ENCODE measurements at regions not wholly inside any gene's neighbourhood (a gene's known extent, or its start where the extent isn't known, plus 50 kb on each side); places are given as distances from the start of the nearest gene placed in this dataset.
A peak's percentile ranks its signal among the peaks of the same experiment; 100 is the strongest.

GRCh38 chr11:103662880-103663279, 373.6 kb upstream of the DDI1 start:
- DNase-seq (ENCODE audit: low read depth) = no peak

- DNase-seq (ENCODE audit: low read depth) = no peak
Measured at GRCh38 chr11:103668859-103669258, 367.6 kb upstream of the DDI1 start.

- no peak for DNase-seq (ENCODE audit: low read depth)
Measured at GRCh38 chr11:103671143-103671651, 365.2 kb upstream of the DDI1 start.

DNA sequence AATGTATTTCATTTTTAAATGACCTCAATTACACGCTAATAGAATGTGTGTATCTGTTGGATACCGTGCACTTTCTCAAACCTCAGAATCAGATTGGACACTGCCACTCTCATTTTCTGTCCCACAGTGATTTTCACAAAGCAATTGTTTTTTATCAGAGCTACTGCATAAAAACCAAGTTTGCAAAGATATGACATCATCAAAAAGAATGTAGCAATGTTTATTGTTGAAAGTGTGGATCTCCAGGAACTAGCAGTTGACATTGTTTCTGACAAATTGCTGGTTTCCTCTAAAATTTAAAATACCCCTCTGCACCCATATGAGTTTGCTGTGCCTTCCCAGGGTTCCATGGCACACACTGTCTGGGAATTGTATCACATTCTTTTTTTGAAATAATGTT, 362.7 kb upstream of the DDI1 start:
- peak; percentile 68 for DNase-seq (ENCODE audit: low read depth)

- peak; percentile 45 for DNase-seq (ENCODE audit: low read depth)
Measured at GRCh38 chr11:103676413-103676812, 360.0 kb upstream of the DDI1 start.

GRCh38 chr11:103680826-103681225, 355.6 kb upstream of the DDI1 start:
- DNase-seq (ENCODE audit: low read depth) = no peak

DNA sequence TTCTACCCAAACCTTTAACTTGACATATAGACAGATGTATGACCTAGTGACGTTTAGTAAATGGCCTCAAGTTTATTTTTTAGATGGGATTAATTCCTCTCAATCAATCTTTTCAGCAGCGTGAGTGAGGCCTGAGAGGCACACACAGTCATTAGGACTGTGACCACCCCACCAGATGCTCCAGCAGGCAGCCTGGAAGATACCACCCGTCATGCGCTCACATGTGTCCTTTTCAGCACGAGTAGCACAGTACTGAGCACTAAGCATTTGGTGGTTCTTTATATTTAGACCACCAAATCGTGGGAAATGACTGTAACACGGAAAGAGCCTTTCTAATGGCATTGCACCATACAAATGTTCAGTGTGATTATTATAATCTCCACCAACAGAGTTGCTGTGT, 354.6 kb upstream of the DDI1 start:
- DNase-seq (ENCODE audit: low read depth) = peak; percentile 31

GRCh38 chr11:103682318-103683184, 353.9 kb upstream of the DDI1 start:
- DNase-seq (ENCODE audit: low read depth) = peak; percentile 85

GRCh38 chr11:103683576-103683975, 352.9 kb upstream of the DDI1 start:
- DNase-seq (ENCODE audit: low read depth) = no peak

GRCh38 chr11:103688924-103689323, 347.5 kb upstream of the DDI1 start:
- no peak for DNase-seq (ENCODE audit: low read depth)

DNA sequence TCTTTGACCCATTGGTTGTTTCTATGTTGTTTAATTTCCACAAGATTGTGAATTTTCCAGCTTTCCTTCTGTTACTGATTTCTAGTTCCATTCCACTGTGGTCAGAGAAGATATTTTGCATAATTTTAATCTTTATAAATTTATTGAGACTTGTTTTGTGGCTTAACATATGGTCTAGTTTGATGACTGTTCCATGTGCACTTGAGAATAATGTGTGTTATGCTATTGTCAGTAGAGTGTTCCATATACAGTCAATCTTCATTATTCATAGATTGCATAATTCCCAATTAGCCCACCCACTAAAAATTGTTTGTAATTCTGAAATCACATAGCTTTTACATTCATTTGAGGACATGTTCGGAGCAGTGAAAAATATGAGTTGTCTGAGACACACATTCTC, 346.1 kb upstream of the DDI1 start:
- no peak for DNase-seq (ENCODE audit: low read depth)

DNA sequence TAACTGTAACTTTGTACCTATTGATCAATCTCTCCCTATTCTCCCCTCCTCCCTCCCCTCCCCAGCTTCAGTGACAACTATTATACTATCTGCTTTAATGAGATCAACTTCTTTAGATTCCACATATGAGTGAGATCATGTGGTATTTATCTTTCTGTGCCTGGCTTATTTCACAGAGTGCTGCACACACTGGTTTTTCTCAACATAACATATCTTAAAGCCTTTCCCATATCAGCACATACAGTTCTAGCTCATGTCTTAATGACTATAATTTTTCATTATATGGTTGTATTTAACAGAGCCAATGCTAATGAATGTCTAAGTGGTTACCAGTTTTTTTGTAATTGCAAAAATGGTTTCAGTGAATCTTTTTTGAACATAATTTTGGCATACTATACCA, 340.3 kb upstream of the DDI1 start:
- peak; percentile 89 for DNase-seq (ENCODE audit: low read depth)

GRCh38 chr11:103699216-103699615, 337.2 kb upstream of the DDI1 start:
- no peak for DNase-seq (ENCODE audit: low read depth)

- DNase-seq (ENCODE audit: low read depth) = no peak
Measured at GRCh38 chr11:103699656-103700055, 336.8 kb upstream of the DDI1 start.

GRCh38 chr11:103700622-103701021, 335.8 kb upstream of the DDI1 start:
- peak; percentile 88 for DNase-seq (ENCODE audit: low read depth)

GRCh38 chr11:103703437-103703836, 333.0 kb upstream of the DDI1 start:
- DNase-seq (ENCODE audit: low read depth) = no peak

GRCh38 chr11:103703954-103704353, 332.5 kb upstream of the DDI1 start:
- no peak for DNase-seq (ENCODE audit: low read depth)

DNA sequence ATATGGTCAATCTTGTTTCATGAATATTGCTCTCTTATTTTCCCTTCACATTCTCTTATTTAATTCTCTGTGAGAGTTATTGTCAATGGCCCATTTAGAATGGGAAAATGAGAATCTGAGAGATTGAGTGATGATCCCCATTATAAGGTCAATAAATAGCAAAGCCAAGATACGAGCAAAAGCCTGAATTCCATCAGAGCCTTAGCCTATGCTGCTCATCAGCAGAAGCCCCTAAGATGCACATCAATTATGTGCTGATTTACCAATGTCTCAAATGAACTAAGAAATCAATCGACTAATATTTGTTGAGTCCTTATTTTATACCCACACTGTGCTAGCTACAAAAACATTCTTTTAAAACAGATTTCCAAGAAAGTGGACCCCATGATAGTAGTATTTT, 330.8 kb upstream of the DDI1 start:
- no peak for DNase-seq (ENCODE audit: low read depth)

DNA sequence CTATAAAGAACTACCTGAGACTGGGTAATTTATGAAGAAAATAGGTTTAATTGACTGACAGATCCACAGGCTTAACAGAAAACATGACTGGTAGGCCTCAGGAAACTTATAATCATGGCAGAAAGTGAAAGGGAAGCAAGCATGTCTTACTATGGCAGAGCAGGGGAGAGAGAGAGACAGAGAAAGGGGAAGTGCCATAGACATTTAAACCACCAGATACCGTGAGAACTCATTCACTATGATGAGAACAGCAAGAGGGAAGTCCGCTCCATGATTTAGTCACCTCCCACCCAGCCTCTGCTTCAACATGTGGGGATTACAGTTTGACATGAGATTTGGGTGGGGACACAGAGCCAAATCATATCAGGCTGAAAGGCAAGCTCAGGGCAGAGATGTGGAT, 327.1 kb upstream of the DDI1 start:
- DNase-seq (ENCODE audit: low read depth) = no peak

DNA sequence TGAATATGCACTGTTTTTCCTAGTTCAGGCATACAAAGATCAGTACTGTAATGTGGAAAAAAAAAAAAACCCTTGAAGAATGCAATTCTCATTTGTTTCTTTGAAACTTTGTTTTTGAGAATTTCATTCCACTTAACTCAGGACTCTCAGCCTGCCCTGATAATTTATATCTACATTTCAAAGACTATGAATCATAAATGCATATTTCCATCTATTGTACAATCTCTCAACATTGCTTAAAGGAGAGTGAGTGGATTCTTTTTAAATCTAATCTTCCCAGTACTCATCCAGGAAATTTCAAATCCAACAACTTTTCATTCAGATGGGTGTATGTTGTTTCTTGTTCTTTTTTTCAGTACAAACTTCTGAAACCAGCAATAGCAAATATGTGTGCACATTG, 322.2 kb upstream of the DDI1 start:
- peak; percentile 86 for DNase-seq (ENCODE audit: low read depth)

DNA sequence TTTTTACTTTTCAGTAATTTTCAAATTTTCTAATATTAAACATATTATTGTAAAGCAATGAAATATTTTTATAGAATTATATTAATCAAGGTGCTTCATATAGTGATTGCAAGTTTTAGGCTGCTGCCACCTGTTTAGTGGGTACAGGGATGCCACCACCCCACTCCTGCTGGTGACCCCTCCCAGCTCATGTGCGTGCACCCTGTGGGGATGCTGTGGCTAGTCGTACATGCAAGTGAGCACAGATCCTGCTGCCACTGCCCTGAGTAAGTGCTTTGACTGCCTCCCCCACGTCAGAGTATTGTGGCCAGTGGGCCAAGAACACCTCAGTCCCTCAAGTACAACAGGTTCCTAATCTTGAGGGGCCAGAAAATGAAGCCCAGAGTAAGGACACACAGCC, 320.1 kb upstream of the DDI1 start:
- no peak for DNase-seq (ENCODE audit: low read depth)

DNA sequence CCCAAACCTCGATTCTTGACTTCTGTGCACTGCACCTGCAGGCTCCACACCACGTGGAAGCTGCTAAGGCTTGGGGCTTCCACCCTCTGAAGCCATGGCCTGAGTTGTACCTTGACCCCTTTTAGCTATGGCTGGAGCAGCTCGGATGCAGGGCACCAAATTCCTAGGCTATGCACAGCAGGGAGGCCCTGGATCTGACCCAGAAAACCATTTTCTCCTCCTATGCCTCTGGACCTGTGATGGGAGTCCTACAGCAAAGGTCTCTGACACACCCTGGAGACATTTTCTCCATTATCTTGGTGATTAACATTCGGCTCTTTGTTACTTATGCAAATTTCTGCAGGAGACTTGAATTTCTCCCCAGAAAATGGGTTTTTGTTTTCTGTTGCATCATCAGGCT, 309.2 kb upstream of the DDI1 start:
- no peak for DNase-seq (ENCODE audit: low read depth)

DNA sequence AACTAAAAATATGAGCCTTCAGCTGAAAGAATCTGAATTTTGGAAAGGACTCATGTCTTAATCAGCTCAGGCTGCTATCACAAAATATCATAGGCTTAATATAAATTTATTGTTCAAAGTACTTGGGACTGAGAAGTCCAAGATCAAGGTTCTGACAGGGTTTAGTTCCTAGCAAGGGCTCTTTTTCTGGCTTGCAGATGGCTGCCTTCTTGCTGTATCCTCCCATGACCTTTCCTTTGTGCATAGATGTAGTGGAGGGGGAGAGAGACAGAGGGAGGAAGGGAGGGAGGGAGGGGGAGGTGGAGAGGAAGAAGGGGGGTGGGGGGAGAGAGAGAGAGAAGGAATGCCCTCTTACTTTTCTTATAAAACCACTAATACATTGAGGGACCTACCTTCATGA, 306.8 kb upstream of the DDI1 start:
- peak; percentile 29 for DNase-seq (ENCODE audit: low read depth)

All from amniotic epithelial cell (primary cell).